Heart right ventricle (tissue), 16 donors: ENCODE measurements at regions not wholly inside any gene's neighbourhood (a gene's known extent, or its start where the extent isn't known, plus 50 kb on each side); places are given as distances from the start of the nearest gene placed in this dataset.

Experiments used
- ATAC-seq, 8 donors: fragments of 200-7000 bp; cut with Tn5 transposase; one replicate each; pipeline ENCODE4 v1.9.1; 2020; ENCODE audit warnings: mild to moderate bottlenecking in 8 of 8, moderate library complexity in 8 of 8, moderate number of reproducible peaks in 1 of 8
- DNase-seq, 2 donors: peaks; one replicate each; pipeline ENCODE4 v3.0.0-alpha.2; 2020
- H3K27ac ChIP-seq, 10 donors: fragments of 200-600 bp; sonication (generic) in 2 of 10; one replicate each; pipeline versions ENCODE4 v1.5.0 to v1.8.0; 2020 to 2022; ENCODE audit warnings: mild to moderate bottlenecking in 3 of 10
- H3K27me3 ChIP-seq, 7 donors: fragments of 200-600 bp; one replicate each; pipeline ENCODE4 v1.8.0; 2021 to 2022; ENCODE audit warnings: mild to moderate bottlenecking in 2 of 7
- H3K36me3 ChIP-seq, 9 donors: fragments of 200-600 bp; sonication (generic) in 1 of 9; one replicate each; pipeline versions ENCODE4 v1.5.0 to v1.8.0; 2020 to 2022; ENCODE audit warnings: mild to moderate bottlenecking in 2 of 9
- H3K4me1 ChIP-seq, 9 donors: fragments of 200-600 bp; sonication (generic) in 1 of 9; one replicate each; pipeline versions ENCODE4 v1.5.0 to v1.8.0; 2020 to 2022; ENCODE audit warnings: mild to moderate bottlenecking in 4 of 9
- H3K4me3 ChIP-seq, 10 donors: fragments of 200-600 bp; sonication (generic) in 2 of 10; one replicate each; pipeline versions ENCODE4 v1.5.0 to v1.8.0; 2020 to 2022; ENCODE audit warnings: mild to moderate bottlenecking in 7 of 10, moderate library complexity in 2 of 10
- H3K9me3 ChIP-seq, 11 donors: fragments of 200-600 bp in 10 of 11; sonication (generic) in 2 of 11; one replicate each; pipeline versions ENCODE4 v1.5.0 to v1.8.0; 2013 to 2022; ENCODE audit warnings: mild to moderate bottlenecking in 2 of 11, control low read depth in 1 of 11, moderate library complexity in 1 of 11
- WGBS, 2 donors: extraction: QIAGEN DNeasy Blood & Tissue Kit; methylation state at CpG; one replicate each; pipeline ENCODE4 v1.1.7; 2013; ENCODE audit warnings: inconsistent platforms in 1 of 2; 5-methylcytosine and 5-hydroxymethylcytosine counted together
- intact Hi-C, 10 donors: fragments of 100-400 bp; cut with DNase I; formaldehyde crosslinking; loops; one replicate each; pipeline versions ENCODE4 v1.11.1 to v1.14.2; 2022
- TF ChIP-seq, protein P1 (sequence below), 9 donors: fragments of 200-600 bp; sonication (generic) in 2 of 9; IDR thresholded peaks; one replicate each; pipeline versions ENCODE4 v1.5.0 to v1.8.0; 2021 to 2022; ENCODE audit warnings: antibody characterized with exemption in 9 of 9, mild to moderate bottlenecking in 5 of 9, moderate library complexity in 1 of 9
- donor health status: Arrhythmogenic right ventricular cardiomyopathy.
- donor health status: ischemic (EF 13 %, LVEDD 7.1; RV severe dilation, severe dysfunction).
- donor health status: healthy with polysubstance abuse.
- donor health status: DM: no; HTN: yes; CAD: no.
- donor health status: DM: no; HTN: no; CAD: no.
- donor health status: ischemic (EF 25% LVEDD 6.9; RV normal size, moderate dysfunction).
- donor health status: ischemic (EF 25% LVEDD 5.7; RV mildly dilated, moderate dysfunction).
- donor health status: healthy.
- donor health status: DM: yes; HTN: yes; CAD: no.
- donor health status: Ischemic cardiomyopathy.
- donor health status: ischemic (EF 35%, LVEDD 5.7; RV mildly dilated, moderate dysfunction).
- donor health status: nonischemic (EF 11% LVEDD 7.7; RV severe dilation, severe dysfunction).
- donor health status: DM: yes; HTN: yes; CAD: no.
- donor health status: PGD.
- donor health status: ischemic (EF 29% LVEDD 5.4; RV normal size, mild dysfunction).
- donor health status: nonischemic (EF 23%, LVEDD 6.1; RV moderate dilation, normal function).

GRCh38 chr15:56804279-56804678, 71.0 kb upstream of the ZNF280D start:
- Histone ChIP-seq H3K36me3 (no peaks in the 10 kb centered on the region), H3K27me3 (no peaks in the 10 kb centered on the region), H3K27ac (no peak overlapping the region), H3K4me1 (peaks cover 0 to 16% (median 4%) of the 10 kb centered on the region in 9 donors), H3K4me3 (no peak overlapping the region), H3K9me3 (peaks cover 0 to 21% (median 13%) of the 10 kb centered on the region in 11 donors)
- WGBS, 2 donors: 91 to 97% methylated on average over 3 of the region's 3 CpGs
- TF ChIP-seq, protein P1, sequence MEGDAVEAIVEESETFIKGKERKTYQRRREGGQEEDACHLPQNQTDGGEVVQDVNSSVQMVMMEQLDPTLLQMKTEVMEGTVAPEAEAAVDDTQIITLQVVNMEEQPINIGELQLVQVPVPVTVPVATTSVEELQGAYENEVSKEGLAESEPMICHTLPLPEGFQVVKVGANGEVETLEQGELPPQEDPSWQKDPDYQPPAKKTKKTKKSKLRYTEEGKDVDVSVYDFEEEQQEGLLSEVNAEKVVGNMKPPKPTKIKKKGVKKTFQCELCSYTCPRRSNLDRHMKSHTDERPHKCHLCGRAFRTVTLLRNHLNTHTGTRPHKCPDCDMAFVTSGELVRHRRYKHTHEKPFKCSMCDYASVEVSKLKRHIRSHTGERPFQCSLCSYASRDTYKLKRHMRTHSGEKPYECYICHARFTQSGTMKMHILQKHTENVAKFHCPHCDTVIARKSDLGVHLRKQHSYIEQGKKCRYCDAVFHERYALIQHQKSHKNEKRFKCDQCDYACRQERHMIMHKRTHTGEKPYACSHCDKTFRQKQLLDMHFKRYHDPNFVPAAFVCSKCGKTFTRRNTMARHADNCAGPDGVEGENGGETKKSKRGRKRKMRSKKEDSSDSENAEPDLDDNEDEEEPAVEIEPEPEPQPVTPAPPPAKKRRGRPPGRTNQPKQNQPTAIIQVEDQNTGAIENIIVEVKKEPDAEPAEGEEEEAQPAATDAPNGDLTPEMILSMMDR (IDR thresholded peaks at IDR 0.05): no peak
- no peak for DNase-seq
- ATAC-seq: no peak
- intact Hi-C loops: no loop called here

DNA sequence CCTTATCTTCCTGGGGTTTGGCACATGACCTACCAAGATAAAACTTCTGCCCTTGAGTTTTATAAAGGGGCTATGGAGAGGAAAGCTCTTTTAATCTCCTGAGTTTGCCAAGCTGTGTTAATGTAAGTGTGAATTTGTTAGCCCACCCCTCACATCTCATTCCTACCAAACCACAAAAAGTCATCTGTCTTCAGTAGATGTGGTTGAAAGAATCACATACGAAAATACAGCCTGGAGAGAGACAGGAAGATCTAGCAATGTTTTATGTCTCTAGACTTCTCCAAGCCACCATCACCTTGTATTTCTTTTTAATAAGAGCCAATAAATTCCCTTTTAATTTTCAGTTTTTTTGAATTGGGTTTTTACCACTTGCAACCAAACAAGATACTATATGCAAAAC, 68.9 kb upstream of the ZNF280D start:
- no peaks in the 10 kb centered on the region for H3K27me3 ChIP-seq
- peaks cover 0 to under 1% (median 0%) of the 10 kb centered on the region in 11 donors for H3K9me3 ChIP-seq
- TF ChIP-seq, protein P1 (IDR thresholded peaks at IDR 0.05): no peak
- peaks cover 0 to 16% (median 7%) of the 10 kb centered on the region in 9 donors for H3K4me1 ChIP-seq
- intact Hi-C loops: no loop called here
- H3K36me3 ChIP-seq: no peaks in the 10 kb centered on the region
- ATAC-seq (no peak), DNase-seq (no peak)
- WGBS, 2 donors: 87 to 91% methylated on average over 1 of the region's 1 CpG
- no peak overlapping the region for H3K4me3 ChIP-seq
- H3K27ac ChIP-seq: no peak overlapping the region

- H3K4me3 ChIP-seq: no peak overlapping the region
- no peaks in the 10 kb centered on the region for H3K27me3 ChIP-seq
- peak in 1 of 2 donors; percentile 38 for DNase-seq
- H3K9me3 ChIP-seq: peaks cover 0 to 3% (median 0%) of the 10 kb centered on the region in 11 donors
- peak in 5 of 8 donors; percentile 63 to 81 (median 67) for ATAC-seq
- peak overlapping the region in 2 of 10 donors; percentile 3 to 36 for H3K27ac ChIP-seq
- intact Hi-C loops: no loop called here
- TF ChIP-seq, protein P1 (IDR thresholded peaks at IDR 0.05): no peak
- peaks cover 0 to 22% (median 14%) of the 10 kb centered on the region in 9 donors for H3K4me1 ChIP-seq
- 88 to 96% methylated on average over 6 of the region's 6 CpGs for WGBS, 2 donors
- H3K36me3 ChIP-seq: no peaks in the 10 kb centered on the region
These were observed 65.3 kb upstream of the ZNF280D start for GRCh38 chr15:56798639-56799038.

DNA sequence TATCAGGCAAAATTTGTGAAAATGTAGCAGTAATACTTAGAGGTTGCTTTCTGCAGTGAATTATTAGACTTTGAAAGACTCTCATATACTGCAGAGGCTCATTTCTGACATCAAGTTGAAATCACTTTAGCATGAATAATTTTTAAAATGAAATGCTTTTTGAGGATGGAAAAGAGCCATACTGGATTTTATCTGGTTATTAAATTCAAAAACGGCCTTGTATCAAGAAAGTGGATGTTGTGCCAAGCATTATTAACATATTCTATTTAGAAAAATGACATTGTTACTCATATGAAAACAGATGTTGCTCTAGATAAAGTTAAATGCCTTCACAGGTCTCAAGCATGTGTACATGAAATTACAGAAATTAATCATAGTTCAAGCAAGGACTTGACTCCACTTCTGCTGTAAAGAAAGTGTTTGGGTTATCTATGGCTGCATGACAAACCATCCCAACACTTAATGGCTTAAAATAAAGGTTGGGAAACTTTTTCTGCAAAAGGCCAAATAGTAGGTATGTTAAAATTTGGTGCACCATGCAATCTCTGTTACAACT, 64.5 kb upstream of the ZNF280D start:
- Histone ChIP-seq H3K27ac (no peak overlapping the region), H3K9me3 (peaks cover 0 to 11% (median 5%) of the 10 kb centered on the region in 11 donors), H3K4me1 (peaks cover 0 to 22% (median 14%) of the 10 kb centered on the region in 9 donors), H3K4me3 (no peak overlapping the region), H3K27me3 (no peaks in the 10 kb centered on the region), H3K36me3 (peaks cover 0 to 4% (median 0%) of the 10 kb centered on the region in 9 donors)
- intact Hi-C loops: no loop called here
- ATAC-seq: no peak
- 38 to 42% methylated on average over 1 of the region's 1 CpG for WGBS, 2 donors
- no peak for DNase-seq
- TF ChIP-seq, protein P1 (IDR thresholded peaks at IDR 0.05): no peak
